ENCODE measurements at regions not wholly inside any gene's neighbourhood (a gene's known extent, or its start where the extent isn't known, plus 50 kb on each side); places are given as distances from the start of the nearest gene placed in this dataset.

GRCh38 chr4:183830438-183830985 is 74.6 kb upstream of the STOX2 start:
- TF ChIP-seq, protein P1, sequence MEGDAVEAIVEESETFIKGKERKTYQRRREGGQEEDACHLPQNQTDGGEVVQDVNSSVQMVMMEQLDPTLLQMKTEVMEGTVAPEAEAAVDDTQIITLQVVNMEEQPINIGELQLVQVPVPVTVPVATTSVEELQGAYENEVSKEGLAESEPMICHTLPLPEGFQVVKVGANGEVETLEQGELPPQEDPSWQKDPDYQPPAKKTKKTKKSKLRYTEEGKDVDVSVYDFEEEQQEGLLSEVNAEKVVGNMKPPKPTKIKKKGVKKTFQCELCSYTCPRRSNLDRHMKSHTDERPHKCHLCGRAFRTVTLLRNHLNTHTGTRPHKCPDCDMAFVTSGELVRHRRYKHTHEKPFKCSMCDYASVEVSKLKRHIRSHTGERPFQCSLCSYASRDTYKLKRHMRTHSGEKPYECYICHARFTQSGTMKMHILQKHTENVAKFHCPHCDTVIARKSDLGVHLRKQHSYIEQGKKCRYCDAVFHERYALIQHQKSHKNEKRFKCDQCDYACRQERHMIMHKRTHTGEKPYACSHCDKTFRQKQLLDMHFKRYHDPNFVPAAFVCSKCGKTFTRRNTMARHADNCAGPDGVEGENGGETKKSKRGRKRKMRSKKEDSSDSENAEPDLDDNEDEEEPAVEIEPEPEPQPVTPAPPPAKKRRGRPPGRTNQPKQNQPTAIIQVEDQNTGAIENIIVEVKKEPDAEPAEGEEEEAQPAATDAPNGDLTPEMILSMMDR (optimal IDR thresholded peaks at IDR 0.05 in 1 of 3, IDR thresholded peaks at IDR 0.05 in 1 of 3, conservative IDR thresholded peaks at IDR 0.05 in 1 of 3; ENCODE audit: extremely low read depth in 1 of 3, insufficient read depth in 2 of 3, low read length in 3 of 3): no peak
- no peak for TF ChIP-seq EZH2 (IDR thresholded peaks at IDR 0.05; ENCODE audit: low read length)

Data from keratinocyte (primary cell).